ENCODE measurements at regions not wholly inside any gene's neighbourhood (a gene's known extent, or its start where the extent isn't known, plus 50 kb on each side); places are given as distances from the start of the nearest gene placed in this dataset.

- no peak overlapping the region for H3K9ac ChIP-seq
- no peak overlapping the region for H3K4me3 ChIP-seq (IDR thresholded peaks at IDR 0.05; ENCODE audit: insufficient read depth, low read depth, low read length)
These were observed 525.1 kb upstream of the AGA start for GRCh38 chr4:177967328-177967727.

GRCh38 chr4:177968817-177969442, 526.7 kb upstream of the AGA start:
- Histone ChIP-seq H3K9ac (no peak overlapping the region), H3K4me2 (no peak overlapping the region), H3K27me3 (ENCODE audit: insufficient read depth, low read depth) (no peaks in the 10 kb centered on the region), H3K79me2 (ENCODE audit: insufficient read depth, low read depth) (no peaks in the 10 kb centered on the region), H3K27ac (no peak overlapping the region), H3K36me3 (ENCODE audit: insufficient read depth) (no peaks in the 10 kb centered on the region), H3K4me3 (IDR thresholded peaks at IDR 0.05; ENCODE audit: insufficient read depth, low read depth, low read length) (no peak overlapping the region), H2AFZ (ENCODE audit: low read depth) (no peak overlapping the region), H4K20me1 (ENCODE audit: insufficient read depth) (no peaks in the 10 kb centered on the region), H3K4me1 (ENCODE audit: low read depth, poor library complexity, severe bottlenecking) (no peaks in the 10 kb centered on the region)
- no peak for TF ChIP-seq CTCF (conservative IDR thresholded peaks at IDR 0.05; ENCODE audit: low read depth, low read length)

More at GRCh38 chr4:177967328-177967727, 525.1 kb upstream of the AGA start:
- no peaks in the 10 kb centered on the region for H3K36me3 ChIP-seq (ENCODE audit: insufficient read depth)
- no peaks in the 10 kb centered on the region for H3K79me2 ChIP-seq (ENCODE audit: insufficient read depth, low read depth)
- no peaks in the 10 kb centered on the region for H4K20me1 ChIP-seq (ENCODE audit: insufficient read depth)
- TF ChIP-seq CTCF (conservative IDR thresholded peaks at IDR 0.05; ENCODE audit: low read depth, low read length), result no peak
- no peak overlapping the region for H2AFZ ChIP-seq (ENCODE audit: low read depth)
- H3K4me1 ChIP-seq (ENCODE audit: low read depth, poor library complexity, severe bottlenecking), result no peaks in the 10 kb centered on the region
- H3K27me3 ChIP-seq (ENCODE audit: insufficient read depth, low read depth), result no peaks in the 10 kb centered on the region
- H3K27ac ChIP-seq, result no peak overlapping the region
- no peak overlapping the region for H3K4me2 ChIP-seq

- H3K4me3 ChIP-seq (IDR thresholded peaks at IDR 0.05; ENCODE audit: insufficient read depth, low read depth, low read length), result no peak overlapping the region
These were observed 532.2 kb upstream of the AGA start for GRCh38 chr4:177974461-177974860.

GRCh38 chr4:177975315-177975987, 533.2 kb upstream of the AGA start:
- Histone ChIP-seq H3K79me2 (ENCODE audit: insufficient read depth, low read depth) (no peaks in the 10 kb centered on the region), H3K9ac (no peak overlapping the region), H3K4me2 (no peak overlapping the region), H3K4me1 (ENCODE audit: low read depth, poor library complexity, severe bottlenecking) (no peaks in the 10 kb centered on the region), H3K27me3 (ENCODE audit: insufficient read depth, low read depth) (no peaks in the 10 kb centered on the region), H4K20me1 (ENCODE audit: insufficient read depth) (no peaks in the 10 kb centered on the region), H3K36me3 (ENCODE audit: insufficient read depth) (no peaks in the 10 kb centered on the region), H3K4me3 (IDR thresholded peaks at IDR 0.05; ENCODE audit: insufficient read depth, low read depth, low read length) (no peak overlapping the region), H2AFZ (ENCODE audit: low read depth) (no peak overlapping the region), H3K27ac (no peak overlapping the region)
- TF ChIP-seq CTCF (conservative IDR thresholded peaks at IDR 0.05; ENCODE audit: low read depth, low read length), result no peak

More at GRCh38 chr4:177974461-177974860, 532.2 kb upstream of the AGA start:
- H3K4me2 ChIP-seq, result no peak overlapping the region
- no peaks in the 10 kb centered on the region for H4K20me1 ChIP-seq (ENCODE audit: insufficient read depth)
- H3K36me3 ChIP-seq (ENCODE audit: insufficient read depth), result no peaks in the 10 kb centered on the region
- H3K79me2 ChIP-seq (ENCODE audit: insufficient read depth, low read depth), result no peaks in the 10 kb centered on the region
- no peak overlapping the region for H3K27ac ChIP-seq
- H3K4me1 ChIP-seq (ENCODE audit: low read depth, poor library complexity, severe bottlenecking), result no peaks in the 10 kb centered on the region
- H3K27me3 ChIP-seq (ENCODE audit: insufficient read depth, low read depth), result no peaks in the 10 kb centered on the region
- TF ChIP-seq CTCF (conservative IDR thresholded peaks at IDR 0.05; ENCODE audit: low read depth, low read length), result no peak
- no peak overlapping the region for H2AFZ ChIP-seq (ENCODE audit: low read depth)
- no peak overlapping the region for H3K9ac ChIP-seq

Measured in KMS-11 (cell line).